ENCODE measurements at regions not wholly inside any gene's neighbourhood (a gene's known extent, or its start where the extent isn't known, plus 50 kb on each side); places are given as distances from the start of the nearest gene placed in this dataset.

GRCh38 chr5:35488055-35488454 is 129.6 kb upstream of the SPEF2 start:
- Histone ChIP-seq H3K4me3 (ENCODE audit: low read depth, low read length) (no peak overlapping the region), H3K4me1 (ENCODE audit: insufficient read depth) (no peaks in the 10 kb centered on the region), H3K27ac (ENCODE audit: low read depth) (no peak overlapping the region), H3K36me3 (ENCODE audit: insufficient read depth) (no peaks in the 10 kb centered on the region)
- no peak for DNase-seq (ENCODE audit: extremely low spot score)
- 19% methylated on average over 1 of the region's 1 CpG for WGBS

- Histone ChIP-seq H3K27ac (ENCODE audit: low read depth) (no peak overlapping the region), H3K36me3 (ENCODE audit: insufficient read depth) (no peaks in the 10 kb centered on the region), H3K4me3 (ENCODE audit: low read depth, low read length) (no peak overlapping the region), H3K4me1 (ENCODE audit: insufficient read depth) (no peaks in the 10 kb centered on the region)
- no peak for DNase-seq (ENCODE audit: extremely low spot score)
- 27% methylated on average over 5 of the region's 5 CpGs for WGBS
Measured at GRCh38 chr5:35487233-35488025, 130.2 kb upstream of the SPEF2 start.

GRCh38 chr5:35485487-35485886 is 132.2 kb upstream of the SPEF2 start:
- DNase-seq (ENCODE audit: extremely low spot score) = no peak
- Histone ChIP-seq H3K4me1 (ENCODE audit: insufficient read depth) (no peaks in the 10 kb centered on the region), H3K27ac (ENCODE audit: low read depth) (no peak overlapping the region), H3K4me3 (ENCODE audit: low read depth, low read length) (no peak overlapping the region), H3K36me3 (ENCODE audit: insufficient read depth) (no peaks in the 10 kb centered on the region)

- Histone ChIP-seq H3K36me3 (ENCODE audit: insufficient read depth) (no peaks in the 10 kb centered on the region), H3K27ac (ENCODE audit: low read depth) (no peak overlapping the region)
Measured at GRCh38 chr5:35484241-35484640, 133.4 kb upstream of the SPEF2 start.

GRCh38 chr5:35483780-35484179 is 133.9 kb upstream of the SPEF2 start:
- Histone ChIP-seq H3K36me3 (ENCODE audit: insufficient read depth) (no peaks in the 10 kb centered on the region), H3K27ac (ENCODE audit: low read depth) (no peak overlapping the region), H3K4me1 (ENCODE audit: insufficient read depth) (no peaks in the 10 kb centered on the region), H3K4me3 (ENCODE audit: low read depth, low read length) (no peak overlapping the region)
- 59% methylated on average over 2 of the region's 2 CpGs for WGBS
- no peak for DNase-seq (ENCODE audit: extremely low spot score)

More at GRCh38 chr5:35484241-35484640, 133.4 kb upstream of the SPEF2 start:
- Histone ChIP-seq H3K4me1 (ENCODE audit: insufficient read depth) (no peaks in the 10 kb centered on the region), H3K4me3 (ENCODE audit: low read depth, low read length) (no peak overlapping the region)
- DNase-seq (ENCODE audit: extremely low spot score) = no peak

GRCh38 chr5:35483191-35483590 is 134.5 kb upstream of the SPEF2 start:
- Histone ChIP-seq H3K36me3 (ENCODE audit: insufficient read depth) (no peaks in the 10 kb centered on the region), H3K27ac (ENCODE audit: low read depth) (no peak overlapping the region), H3K4me3 (ENCODE audit: low read depth, low read length) (no peak overlapping the region), H3K4me1 (ENCODE audit: insufficient read depth) (no peaks in the 10 kb centered on the region)
- no peak for DNase-seq (ENCODE audit: extremely low spot score)

- H3K4me1 ChIP-seq (ENCODE audit: insufficient read depth) = no peaks in the 10 kb centered on the region
- 93% methylated on average over 5 of the region's 5 CpGs for WGBS
- no peak for DNase-seq (ENCODE audit: extremely low spot score)
- H3K36me3 ChIP-seq (ENCODE audit: insufficient read depth) = no peaks in the 10 kb centered on the region
- no peak overlapping the region for H3K27ac ChIP-seq (ENCODE audit: low read depth)
- H3K4me3 ChIP-seq (ENCODE audit: low read depth, low read length) = no peak overlapping the region
Measured at GRCh38 chr5:35482167-35482755, 135.4 kb upstream of the SPEF2 start.

- Histone ChIP-seq H3K27ac (ENCODE audit: low read depth) (no peak overlapping the region), H3K4me3 (ENCODE audit: low read depth, low read length) (no peak overlapping the region)
Measured at GRCh38 chr5:35478856-35479682, 138.6 kb upstream of the SPEF2 start.

GRCh38 chr5:35477911-35478310 is 139.8 kb upstream of the SPEF2 start:
- H3K4me1 ChIP-seq (ENCODE audit: insufficient read depth) = no peaks in the 10 kb centered on the region
- no peak overlapping the region for H3K27ac ChIP-seq (ENCODE audit: low read depth)
- no peak overlapping the region for H3K4me3 ChIP-seq (ENCODE audit: low read depth, low read length)
- H3K36me3 ChIP-seq (ENCODE audit: insufficient read depth) = no peaks in the 10 kb centered on the region
- no peak for DNase-seq (ENCODE audit: extremely low spot score)

More at GRCh38 chr5:35478856-35479682, 138.6 kb upstream of the SPEF2 start:
- DNase-seq (ENCODE audit: extremely low spot score) = no peak
- no peaks in the 10 kb centered on the region for H3K36me3 ChIP-seq (ENCODE audit: insufficient read depth)
- no peaks in the 10 kb centered on the region for H3K4me1 ChIP-seq (ENCODE audit: insufficient read depth)
- WGBS = 78% methylated on average over 5 of the region's 5 CpGs

- H3K4me3 ChIP-seq (ENCODE audit: low read depth, low read length) = no peak overlapping the region
- H3K36me3 ChIP-seq (ENCODE audit: insufficient read depth) = no peaks in the 10 kb centered on the region
- H3K27ac ChIP-seq (ENCODE audit: low read depth) = no peak overlapping the region
- DNase-seq (ENCODE audit: extremely low spot score) = no peak
- no peaks in the 10 kb centered on the region for H3K4me1 ChIP-seq (ENCODE audit: insufficient read depth)
Measured at GRCh38 chr5:35477321-35477720, 140.3 kb upstream of the SPEF2 start.

- peak; percentile 59 for DNase-seq (ENCODE audit: extremely low spot score)
- no peaks in the 10 kb centered on the region for H3K36me3 ChIP-seq (ENCODE audit: insufficient read depth)
- no peaks in the 10 kb centered on the region for H3K4me1 ChIP-seq (ENCODE audit: insufficient read depth)
- no peak overlapping the region for H3K27ac ChIP-seq (ENCODE audit: low read depth)
- H3K4me3 ChIP-seq (ENCODE audit: low read depth, low read length) = no peak overlapping the region
- 27% methylated on average over 1 of the region's 1 CpG for whole genome bisulfite sequencing
Measured at GRCh38 chr5:35476797-35477196, 140.9 kb upstream of the SPEF2 start.

- H3K4me3 ChIP-seq (ENCODE audit: low read depth, low read length) = no peak overlapping the region
- WGBS = 21% methylated on average over 2 of the region's 2 CpGs
- no peaks in the 10 kb centered on the region for H3K36me3 ChIP-seq (ENCODE audit: insufficient read depth)
- H3K4me1 ChIP-seq (ENCODE audit: insufficient read depth) = no peaks in the 10 kb centered on the region
- no peak overlapping the region for H3K27ac ChIP-seq (ENCODE audit: low read depth)
- DNase-seq (ENCODE audit: extremely low spot score) = no peak
Measured at GRCh38 chr5:35476036-35476435, 141.6 kb upstream of the SPEF2 start.

GRCh38 chr5:35473589-35473988 is 144.1 kb upstream of the SPEF2 start:
- Histone ChIP-seq H3K4me1 (ENCODE audit: insufficient read depth) (no peaks in the 10 kb centered on the region), H3K4me3 (ENCODE audit: low read depth, low read length) (no peak overlapping the region), H3K36me3 (ENCODE audit: insufficient read depth) (no peaks in the 10 kb centered on the region), H3K27ac (ENCODE audit: low read depth) (no peak overlapping the region)
- 68% methylated on average over 3 of the region's 3 CpGs for WGBS
- DNase-seq (ENCODE audit: extremely low spot score) = no peak

- no peak for DNase-seq (ENCODE audit: extremely low spot score)
- no peaks in the 10 kb centered on the region for H3K4me1 ChIP-seq (ENCODE audit: insufficient read depth)
- no peaks in the 10 kb centered on the region for H3K36me3 ChIP-seq (ENCODE audit: insufficient read depth)
- WGBS = 92% methylated on average over 2 of the region's 2 CpGs
- no peak overlapping the region for H3K27ac ChIP-seq (ENCODE audit: low read depth)
- no peak overlapping the region for H3K4me3 ChIP-seq (ENCODE audit: low read depth, low read length)
Measured at GRCh38 chr5:35470866-35471265, 146.8 kb upstream of the SPEF2 start.

All from urinary bladder (tissue), 3 donors.